ENCODE measurements at regions not wholly inside any gene's neighbourhood (a gene's known extent, or its start where the extent isn't known, plus 50 kb on each side); places are given as distances from the start of the nearest gene placed in this dataset.
"Not testable (repeated sequence)": the region's sequence is repeated elsewhere in the genome, so short reads cannot be mapped to it uniquely, and the experiment has no call there.

DNA sequence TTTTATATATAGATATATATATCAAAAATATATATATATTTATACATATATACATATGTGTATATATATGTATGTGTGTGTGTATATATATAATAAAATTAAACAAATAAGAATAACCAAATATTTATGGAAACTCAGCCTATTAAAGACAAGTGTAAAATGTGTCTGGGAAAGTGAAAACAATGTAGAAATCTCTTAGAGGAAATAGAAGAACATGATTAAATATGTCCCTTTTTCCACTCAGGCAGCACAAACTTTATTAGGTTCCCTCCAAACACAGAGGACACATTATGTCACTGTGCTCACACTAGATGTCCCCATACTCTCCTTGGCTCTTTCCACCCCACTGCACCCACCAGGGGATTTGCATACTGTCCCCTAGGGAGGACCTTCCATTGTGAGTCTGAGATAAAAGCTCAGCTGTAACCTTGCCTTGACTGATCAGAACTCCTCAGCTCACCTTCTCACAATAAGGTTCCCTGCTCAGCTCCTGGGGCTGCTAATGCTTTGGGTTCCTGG, 1360.7 kb downstream of the RPIA start:
- TF ChIP-seq, protein P1, sequence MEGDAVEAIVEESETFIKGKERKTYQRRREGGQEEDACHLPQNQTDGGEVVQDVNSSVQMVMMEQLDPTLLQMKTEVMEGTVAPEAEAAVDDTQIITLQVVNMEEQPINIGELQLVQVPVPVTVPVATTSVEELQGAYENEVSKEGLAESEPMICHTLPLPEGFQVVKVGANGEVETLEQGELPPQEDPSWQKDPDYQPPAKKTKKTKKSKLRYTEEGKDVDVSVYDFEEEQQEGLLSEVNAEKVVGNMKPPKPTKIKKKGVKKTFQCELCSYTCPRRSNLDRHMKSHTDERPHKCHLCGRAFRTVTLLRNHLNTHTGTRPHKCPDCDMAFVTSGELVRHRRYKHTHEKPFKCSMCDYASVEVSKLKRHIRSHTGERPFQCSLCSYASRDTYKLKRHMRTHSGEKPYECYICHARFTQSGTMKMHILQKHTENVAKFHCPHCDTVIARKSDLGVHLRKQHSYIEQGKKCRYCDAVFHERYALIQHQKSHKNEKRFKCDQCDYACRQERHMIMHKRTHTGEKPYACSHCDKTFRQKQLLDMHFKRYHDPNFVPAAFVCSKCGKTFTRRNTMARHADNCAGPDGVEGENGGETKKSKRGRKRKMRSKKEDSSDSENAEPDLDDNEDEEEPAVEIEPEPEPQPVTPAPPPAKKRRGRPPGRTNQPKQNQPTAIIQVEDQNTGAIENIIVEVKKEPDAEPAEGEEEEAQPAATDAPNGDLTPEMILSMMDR (IDR thresholded peaks at IDR 0.05) = not testable (repeated sequence)
- TF ChIP-seq POLR2A (IDR thresholded peaks at IDR 0.05) = not testable (repeated sequence)

Measured in body of pancreas (tissue), 4 donors.